HG02678 (cell line): ENCODE measurements at regions not wholly inside any gene's neighbourhood (a gene's known extent, or its start where the extent isn't known, plus 50 kb on each side); places are given as distances from the start of the nearest gene placed in this dataset.

Experiments used
- ATAC-seq: cut with Tn5 transposase; IDR thresholded peaks from one replicate; pipeline ENCODE4 v1.9.1; 2021; ENCODE audit warnings: mild to moderate bottlenecking, moderate library complexity; ENCODE audit not compliant: unreplicated experiment

DNA sequence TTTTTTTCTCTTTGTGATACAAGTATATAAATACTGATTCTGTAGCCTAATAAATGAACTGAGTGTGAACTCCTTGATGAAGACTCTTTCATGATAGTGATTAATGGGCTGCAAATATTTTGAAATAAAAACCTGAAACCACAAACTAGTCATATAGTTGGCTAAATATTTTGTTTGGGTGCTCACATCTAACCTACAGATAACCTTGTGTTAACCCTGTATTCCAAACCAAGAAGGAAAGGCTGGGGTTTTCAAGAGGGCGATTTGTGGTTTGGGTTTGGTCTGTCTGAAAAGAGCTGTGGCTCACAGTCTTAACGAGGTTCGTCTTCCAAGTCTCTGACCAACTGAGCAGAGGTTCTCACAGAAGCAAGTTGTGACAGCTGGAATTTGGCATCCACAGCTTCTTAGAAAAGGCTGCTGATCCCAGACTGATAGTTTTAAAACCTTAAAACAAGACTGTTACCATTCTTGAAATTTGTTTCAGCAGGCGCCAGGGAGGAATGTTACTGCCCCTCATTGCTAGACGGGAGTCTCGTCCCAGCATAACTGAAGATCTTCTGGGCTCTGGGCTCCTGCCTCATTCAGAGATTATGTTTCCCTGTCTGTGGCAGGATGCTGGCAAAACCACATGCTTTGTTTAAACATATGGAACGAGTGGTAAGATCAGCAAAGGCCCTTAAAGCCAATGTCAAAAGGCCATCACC is 736.4 kb upstream of the MARCKS start:
- no peak for ATAC-seq

DNA sequence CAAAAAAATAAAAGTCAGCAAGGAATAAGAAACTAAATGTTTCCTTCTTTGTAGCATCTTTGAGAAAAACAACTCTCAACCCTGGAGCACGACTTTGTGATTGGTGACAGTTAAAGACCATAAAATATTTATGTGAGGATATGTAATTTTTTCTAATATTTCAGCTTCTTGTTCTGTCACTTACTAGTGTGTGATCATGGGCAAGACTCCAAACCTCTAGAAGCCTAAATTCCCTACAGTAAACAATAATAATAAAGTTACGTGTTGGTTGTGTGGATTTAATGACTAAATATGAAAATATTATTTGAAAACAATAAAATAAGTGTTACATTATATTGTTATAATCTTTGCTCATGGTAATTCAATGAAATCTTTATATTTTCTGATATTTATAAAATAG is 735.6 kb upstream of the MARCKS start:
- ATAC-seq: no peak

DNA sequence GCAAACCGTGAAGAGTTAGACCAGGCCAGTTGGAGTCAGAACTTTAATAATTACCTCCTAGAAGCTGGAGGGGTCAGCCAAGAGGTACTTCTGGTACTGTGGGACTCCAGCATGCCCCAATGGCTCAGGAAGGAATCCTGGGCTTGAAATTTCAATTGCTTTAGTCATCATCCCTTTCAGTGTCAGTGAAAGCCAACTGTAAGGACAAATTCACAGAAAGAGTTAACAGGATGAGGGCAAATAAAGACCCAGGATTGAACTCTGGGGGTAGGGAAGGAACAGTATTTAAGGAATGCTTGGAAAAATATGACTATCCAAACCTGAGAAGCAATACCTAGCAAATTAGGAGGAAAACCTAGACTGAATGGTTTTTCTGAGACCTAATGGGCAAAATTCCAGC is 735.1 kb upstream of the MARCKS start:
- no peak for ATAC-seq

DNA sequence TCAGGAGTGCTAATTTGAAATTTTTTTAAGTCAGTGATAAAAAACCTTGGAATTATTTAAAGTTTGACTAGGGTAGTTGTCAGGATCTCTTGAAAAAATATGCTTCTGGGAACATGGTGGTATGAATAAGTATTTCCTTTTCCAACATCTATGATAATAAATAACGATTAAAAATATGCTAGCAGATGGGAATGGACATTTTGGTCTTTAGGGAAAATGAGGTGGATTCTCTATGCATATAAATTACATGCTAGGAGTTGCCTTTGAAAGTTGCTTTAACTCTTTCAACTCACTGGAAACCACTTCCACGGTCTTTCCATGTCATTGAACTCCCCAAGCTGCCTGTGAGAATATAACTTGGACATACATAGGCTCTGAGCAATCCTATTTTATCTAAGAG is 731.5 kb upstream of the MARCKS start:
- ATAC-seq: no peak

DNA sequence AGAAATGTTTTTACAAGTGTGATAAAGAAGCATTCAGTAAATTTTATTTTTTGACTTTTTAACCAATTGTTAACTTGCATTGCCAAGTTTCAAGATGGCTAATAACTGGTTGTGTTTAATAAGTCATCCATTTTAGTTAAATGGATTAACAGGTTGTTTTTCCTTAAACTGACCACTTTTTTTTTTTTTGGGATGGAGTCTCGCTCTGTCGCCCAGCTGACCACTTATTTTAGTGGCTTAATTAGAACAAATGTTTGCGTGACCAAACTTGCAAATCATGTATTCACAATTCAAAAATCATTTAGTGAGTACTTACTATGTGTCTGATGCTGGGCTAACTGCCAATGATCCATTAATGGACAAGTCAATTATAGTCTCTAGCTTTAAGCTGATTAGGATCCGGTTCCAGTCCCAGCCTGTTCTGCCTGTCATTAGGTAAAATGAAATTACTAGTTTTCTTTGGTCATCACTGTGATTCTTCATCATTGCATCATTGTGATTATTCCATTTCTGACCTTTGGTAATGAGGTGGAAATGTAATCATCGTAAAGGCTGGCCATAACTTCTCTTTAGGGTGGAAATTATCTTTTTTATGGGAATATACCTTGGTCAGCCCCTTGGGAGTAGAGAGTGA is 729.2 kb upstream of the MARCKS start:
- no peak for ATAC-seq

DNA sequence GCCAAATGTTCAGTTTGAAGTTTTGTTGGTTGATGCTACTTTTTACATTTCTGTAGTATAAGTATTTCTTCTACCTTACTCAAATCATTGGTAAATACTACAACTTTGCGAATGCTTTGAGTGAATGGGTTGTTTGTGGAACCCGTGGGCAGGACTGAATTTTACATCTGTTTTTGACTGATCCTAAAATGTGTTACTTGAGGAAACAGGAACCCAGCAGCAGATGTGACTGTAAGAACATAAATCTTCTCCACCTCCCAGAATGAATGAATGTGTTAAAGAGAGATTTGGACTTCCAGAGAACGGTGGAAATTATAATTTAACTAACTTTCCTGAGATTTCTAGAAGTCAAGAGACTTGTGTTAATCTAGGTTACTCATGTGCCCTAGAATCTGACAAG is 728.5 kb upstream of the MARCKS start:
- ATAC-seq: no peak

DNA sequence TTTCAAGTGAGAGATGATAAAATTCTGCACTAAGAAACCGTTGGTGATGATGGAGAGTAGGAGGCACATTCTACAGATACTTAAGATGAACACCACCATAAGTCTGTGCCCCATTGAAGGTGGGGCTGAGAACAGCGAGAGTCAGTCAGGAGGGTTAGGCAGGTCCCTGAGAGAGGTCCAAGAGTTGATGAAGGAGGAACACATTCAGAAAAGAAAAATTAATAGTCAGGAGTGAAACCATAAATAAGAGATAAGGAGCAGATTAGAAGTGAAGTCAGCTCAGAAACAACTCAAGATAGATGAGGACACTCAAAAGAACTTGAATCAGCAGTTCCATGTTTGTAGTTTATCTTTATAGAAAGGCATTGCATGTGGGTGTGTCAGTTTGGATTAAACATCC is 727.2 kb upstream of the MARCKS start:
- ATAC-seq: no peak

DNA sequence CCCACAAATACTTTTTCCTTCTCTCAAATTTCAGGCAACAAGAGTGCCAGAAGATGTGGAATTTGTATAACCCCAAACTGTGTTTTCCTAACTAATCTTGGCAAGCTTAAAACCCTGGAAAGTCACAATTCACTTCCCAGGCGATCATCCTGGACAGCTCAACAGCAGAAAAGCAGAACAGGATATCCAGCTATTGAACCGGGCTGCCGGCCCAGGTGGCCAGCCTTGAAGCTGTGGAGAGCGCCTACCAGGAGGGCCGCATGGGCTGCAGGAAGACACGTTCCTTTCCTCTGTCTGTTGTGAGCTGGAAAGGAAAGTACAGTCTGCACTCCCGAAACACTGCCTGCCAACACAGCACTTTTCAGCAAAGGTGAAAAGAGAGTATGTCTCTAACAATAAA is 719.7 kb upstream of the MARCKS start:
- ATAC-seq: no peak

DNA sequence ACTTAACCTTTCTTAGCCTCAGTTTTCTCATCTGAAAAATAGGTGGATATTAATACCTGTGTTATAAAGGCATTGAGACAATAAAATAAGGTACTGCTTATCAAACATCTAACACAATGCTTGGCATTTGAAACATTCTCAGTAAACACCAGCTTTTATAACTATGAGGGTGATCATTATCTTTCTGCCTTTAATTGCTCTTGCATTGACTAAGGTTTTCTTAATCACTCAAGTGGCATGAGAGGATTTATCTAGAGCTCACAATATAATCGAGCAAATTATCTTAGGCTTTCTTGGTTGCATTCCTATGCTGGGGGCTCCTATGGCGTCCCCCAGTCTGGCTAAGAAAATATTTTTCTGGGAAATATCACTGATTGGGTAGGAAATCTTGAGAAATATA is 716.4 kb upstream of the MARCKS start:
- ATAC-seq: no peak

DNA sequence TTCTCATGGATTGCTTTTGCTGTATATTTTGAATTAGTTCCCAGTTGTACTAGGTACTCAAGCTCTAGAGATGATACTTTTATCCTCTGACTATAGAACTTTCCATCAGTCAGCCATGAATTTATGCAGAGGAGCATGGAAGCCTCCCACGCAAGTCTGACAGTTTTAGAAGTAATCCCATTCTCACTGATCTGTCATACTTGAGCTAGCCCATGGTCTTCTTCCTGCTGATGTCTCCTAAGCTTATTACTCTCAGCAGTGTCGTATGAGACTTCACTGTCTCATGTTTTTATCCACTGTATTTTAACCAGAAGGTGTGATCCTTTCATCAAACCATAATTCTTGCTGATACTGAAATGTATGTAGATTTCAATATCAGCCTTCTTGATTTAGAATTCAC is 715.2 kb upstream of the MARCKS start:
- ATAC-seq: no peak

DNA sequence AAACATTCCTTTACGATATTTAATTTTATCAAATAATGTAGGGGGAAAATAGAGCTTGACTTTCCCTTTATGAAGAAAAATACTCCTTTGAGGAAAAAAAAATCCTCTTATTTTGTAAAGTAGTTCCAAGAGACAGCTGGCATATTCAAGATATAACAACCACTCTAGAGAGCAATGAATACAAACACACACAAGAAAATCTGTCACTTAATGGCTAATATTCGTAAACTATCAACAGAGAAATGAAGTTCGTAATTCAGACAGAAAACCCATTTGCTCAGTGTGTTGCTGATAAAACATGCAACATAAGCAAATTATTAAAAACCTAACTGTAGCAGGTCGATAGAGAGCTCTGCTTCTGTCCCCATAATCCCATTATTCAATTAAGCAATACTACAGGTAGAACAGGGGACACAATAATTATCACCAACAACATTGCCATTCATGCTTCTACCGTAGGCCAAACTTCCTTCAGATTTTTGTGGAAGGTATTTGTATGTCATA is 714.4 kb upstream of the MARCKS start:
- ATAC-seq: no peak

DNA sequence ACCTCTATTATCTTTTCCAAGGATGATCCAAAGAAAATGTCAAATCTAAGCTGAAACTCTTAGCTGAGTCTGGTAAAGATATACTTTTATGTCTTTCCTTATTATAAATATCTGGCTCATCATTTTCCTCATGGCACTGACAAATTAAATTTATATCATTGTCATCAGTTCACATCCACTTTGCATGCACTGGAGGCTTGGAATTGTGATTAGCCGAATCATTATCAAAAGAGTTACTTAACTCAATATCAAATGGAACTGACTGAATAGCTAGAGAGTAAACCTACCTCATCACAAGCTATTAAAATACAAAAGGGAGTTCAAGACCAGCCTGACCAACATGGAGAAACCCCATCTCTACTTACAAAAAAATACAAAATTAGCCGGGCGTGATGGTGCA is 713.9 kb upstream of the MARCKS start:
- ATAC-seq: no peak

DNA sequence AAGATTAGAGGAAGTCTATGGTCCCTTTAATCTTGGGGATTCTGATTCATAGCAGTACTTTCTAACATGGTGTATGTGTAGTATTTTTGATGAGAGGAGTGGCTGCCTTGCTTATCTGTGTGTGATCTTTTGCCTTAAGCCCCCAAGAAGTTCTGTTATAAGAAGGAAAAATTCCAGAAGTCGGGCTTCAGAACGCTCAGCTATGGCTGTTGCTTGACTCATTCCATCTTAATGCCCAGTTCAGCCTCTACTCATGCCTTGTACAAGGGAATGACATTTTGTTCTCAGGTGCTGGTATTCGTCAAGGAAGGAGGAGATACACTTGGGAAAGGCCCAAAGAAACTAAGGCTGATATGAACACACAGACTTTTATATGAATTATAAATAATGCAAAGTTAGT is 713.0 kb upstream of the MARCKS start:
- no peak for ATAC-seq

DNA sequence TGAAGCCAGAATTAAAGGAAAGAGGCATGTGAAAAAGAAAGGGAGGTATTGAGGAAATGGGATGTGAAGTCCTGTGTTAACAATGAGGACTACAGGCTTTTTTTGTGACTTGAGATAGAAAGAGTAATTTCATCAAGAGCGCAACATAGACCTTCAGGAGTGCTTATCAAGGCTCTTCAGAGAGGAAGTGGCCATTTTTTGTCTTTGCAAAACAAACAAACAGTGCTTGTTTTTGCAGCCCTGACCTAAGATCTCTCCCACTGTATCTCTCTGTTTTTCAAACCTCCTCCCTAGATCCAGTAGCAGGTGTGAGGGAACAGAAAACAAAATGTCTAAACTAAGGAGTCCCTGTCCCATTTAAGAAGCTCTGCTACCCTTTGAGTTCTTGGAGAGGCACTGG is 710.3 kb upstream of the MARCKS start:
- no peak for ATAC-seq

DNA sequence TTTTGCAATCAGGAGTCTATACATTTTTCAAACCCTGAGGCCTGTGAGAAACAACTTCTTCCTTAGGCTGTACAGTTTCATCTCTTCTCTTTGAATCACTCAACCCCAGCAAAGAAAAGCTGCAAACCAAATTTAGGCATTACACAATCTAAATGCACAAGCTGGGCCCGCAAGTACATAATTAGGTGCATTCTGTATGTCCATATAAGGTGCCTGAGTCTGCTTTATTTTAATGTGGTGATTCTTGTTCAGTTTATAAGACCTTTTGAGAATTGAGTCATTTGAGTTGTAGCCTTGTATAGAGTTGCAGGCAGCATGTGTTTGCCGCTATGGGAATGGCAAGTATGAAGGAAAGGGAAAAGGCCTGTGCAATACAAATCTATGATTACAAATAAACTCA is 709.6 kb upstream of the MARCKS start:
- no peak for ATAC-seq

DNA sequence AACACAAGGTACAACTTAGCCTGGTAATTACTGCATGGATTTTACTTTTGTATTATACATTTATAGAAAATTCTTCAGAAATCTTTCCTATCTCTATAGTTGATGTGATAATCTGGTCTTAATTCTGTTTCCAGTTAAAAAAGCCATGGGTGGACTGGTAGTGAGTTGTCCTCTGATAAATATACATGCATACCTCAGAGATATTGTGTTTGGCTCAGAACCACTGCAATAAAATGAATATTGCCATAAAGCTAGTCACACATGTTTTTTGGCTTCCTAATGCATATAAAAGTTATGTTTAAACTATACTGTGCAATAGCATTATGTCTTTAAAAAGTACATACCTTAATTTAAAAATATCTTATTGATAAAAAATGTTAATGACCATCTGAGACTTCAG is 708.6 kb upstream of the MARCKS start:
- no peak for ATAC-seq

DNA sequence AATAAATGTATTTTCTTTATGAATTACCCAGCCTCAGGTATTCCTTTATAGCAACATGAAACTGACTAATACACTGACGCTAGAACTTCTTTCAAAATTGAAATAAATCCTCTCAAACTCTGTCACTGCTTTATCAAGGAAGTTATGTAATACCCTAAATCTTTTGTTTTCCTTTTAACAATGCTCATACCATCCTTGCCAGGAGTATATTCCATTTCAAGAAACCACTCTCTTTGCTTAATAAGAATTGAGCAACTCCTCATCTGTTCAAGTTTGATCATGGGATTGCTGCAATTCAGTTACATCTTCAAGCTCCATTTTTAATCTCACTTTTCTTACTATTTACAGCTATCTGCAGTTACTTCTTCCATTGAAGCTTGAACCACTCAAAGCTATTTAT is 707.6 kb upstream of the MARCKS start:
- no peak for ATAC-seq

DNA sequence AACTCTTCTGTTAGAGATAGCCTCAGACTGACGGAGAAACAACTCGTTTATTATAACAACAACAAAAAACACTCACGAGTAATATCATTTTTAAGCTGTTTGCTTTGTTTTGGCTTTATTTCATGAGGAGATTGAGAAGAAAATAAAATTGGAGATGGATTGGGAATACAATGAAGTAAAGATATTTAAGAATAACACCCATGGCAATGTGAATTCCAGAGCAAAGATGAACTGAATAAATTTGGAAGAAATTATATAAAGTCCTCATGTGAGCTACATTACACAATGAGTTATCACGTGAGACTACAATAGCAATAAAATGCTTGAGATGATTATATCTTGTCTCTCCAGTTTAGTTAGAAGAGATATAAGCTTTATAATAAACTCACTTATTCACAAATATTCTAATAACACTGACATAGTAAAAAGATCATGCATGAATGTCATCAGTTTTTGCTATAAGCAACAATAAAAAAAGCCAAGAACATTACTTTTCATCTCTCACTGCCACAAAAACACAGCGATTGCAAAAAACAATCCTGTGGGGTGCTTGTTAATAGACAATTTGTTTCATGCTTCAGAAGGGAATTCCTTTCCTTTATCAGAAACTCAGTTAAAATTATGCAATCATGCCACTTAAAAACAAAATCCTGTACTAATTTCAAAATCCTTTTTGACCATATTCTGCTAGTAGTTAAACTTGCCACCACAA is 696.7 kb upstream of the MARCKS start:
- no peak for ATAC-seq

DNA sequence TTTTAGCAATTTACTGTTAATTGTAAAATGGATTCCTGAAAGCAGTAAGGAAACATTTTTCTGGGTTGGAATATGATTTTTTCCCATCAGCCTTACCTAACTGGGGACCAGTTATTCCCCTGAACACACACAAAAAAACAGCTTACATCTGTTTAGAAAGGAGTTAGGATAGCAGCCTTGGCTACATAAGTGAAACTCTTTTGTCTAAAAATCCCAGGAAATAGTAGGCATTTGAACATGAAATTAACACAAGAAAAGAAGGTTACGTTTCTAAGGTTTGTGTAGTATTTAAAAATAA is 696.2 kb upstream of the MARCKS start:
- no peak for ATAC-seq

DNA sequence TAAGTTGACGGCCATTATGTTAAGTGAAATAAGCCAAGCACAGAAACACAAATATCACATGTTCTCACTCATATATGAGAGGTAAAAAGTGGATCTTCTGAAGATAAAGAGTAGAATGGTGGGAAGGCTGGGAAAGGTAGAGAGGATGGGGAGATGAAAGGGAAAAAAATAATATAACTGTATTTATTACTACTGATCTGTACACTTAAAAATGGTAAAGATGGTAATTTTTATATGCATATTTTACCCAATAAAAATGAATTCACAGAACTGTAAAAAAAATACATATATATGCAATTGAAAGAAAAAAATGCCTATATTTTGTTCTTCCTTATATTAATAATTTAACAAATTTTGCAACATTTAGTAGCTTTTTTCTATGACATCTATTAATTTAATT is 694.4 kb upstream of the MARCKS start:
- no peak for ATAC-seq

DNA sequence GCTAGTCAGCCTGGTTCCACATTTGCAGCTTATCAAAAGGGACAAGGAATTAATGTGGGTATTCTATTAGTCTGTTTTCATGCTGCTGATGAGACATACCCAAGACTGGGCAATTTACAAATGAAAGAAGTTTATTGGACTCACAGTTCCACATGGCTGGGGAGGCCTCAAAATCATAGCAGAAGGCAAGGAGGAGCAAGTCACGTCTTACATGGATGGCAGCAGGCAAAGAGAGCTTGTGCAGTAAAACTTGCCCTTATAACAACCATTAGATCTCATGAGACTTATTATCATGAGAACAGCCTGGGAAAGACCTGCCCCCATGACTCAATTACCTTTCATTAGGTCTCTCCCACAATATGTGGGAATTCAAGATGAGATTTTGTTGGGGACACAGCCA is 689.1 kb upstream of the MARCKS start:
- no peak for ATAC-seq

DNA sequence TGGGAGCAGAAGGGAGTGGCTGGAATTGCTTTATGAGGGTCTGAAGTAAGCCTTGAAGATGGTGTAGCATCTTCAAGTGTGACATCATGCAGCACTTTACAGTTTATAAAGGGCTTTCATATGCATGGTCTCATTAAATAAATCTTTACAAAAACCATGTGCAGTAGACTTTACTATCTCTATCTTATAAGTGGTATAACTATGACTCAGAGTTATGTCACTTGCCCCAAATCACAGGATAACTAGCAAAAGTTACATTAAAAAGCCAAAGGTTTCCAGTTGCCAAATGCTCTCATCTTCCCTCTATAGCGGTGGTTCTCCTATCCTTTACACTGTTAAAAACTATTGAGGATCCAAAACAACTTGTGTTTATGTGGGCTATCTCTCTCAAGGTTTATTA is 687.7 kb upstream of the MARCKS start:
- ATAC-seq: no peak
